HCT116 (cell line): ENCODE measurements at regions not wholly inside any gene's neighbourhood (a gene's known extent, or its start where the extent isn't known, plus 50 kb on each side); places are given as distances from the start of the nearest gene placed in this dataset.

Experiments used
- ATAC-seq: fragments of 200-7000 bp; cut with Tn5 transposase; 2 replicates; pipeline ENCODE4 v1.9.1; 2020; ENCODE audit warnings: mild to moderate bottlenecking, moderate library complexity
- BruUV-seq: library from RNA; stranded (reverse); fragments of 400-500 nt; replicated peaks from 2 replicates; lab custom pipeline; 2021; lab: Mats Ljungman, UMichigan
- CTCF ChIA-PET: fragments of 300-600 bp; sonication (Branson Sonifier 250); formaldehyde crosslinking; loops from one replicate; lab custom pipeline; 2021; ENCODE audit warnings: antibody characterized with exemption; lab: Charles Lee
- POLR2A ChIA-PET: fragments of 300-600, 350-600 bp; sonication (Branson Sonifier 250); formaldehyde crosslinking; loops from one replicate; lab custom pipeline; 2021; ENCODE audit warnings: antibody characterized with exemption; lab: Charles Lee
- RAD21 ChIA-PET, 2 experiments: fragments of 300-600 bp; sonication (Branson Sonifier 250); formaldehyde crosslinking; loops; one replicate each; lab custom pipeline; 2023; ENCODE audit warnings: low total read pairs in 2 of 2; ENCODE audit not compliant: uncharacterized antibody in 2 of 2, unreplicated experiment in 2 of 2, low non-redundant PET in 1 of 2; lab: Charles Lee
- DNase-seq: peaks from one replicate; pipeline ENCODE4 v3.0.0-alpha.2; 2010; ENCODE audit warnings: low read depth, low spot score
- H2AFZ ChIP-seq: fragments of 200-600 bp; shearing (Covaris generic), sonication (generic); 2 replicates; pipeline ENCODE4 v1.6.1; 2017; ENCODE audit warnings: low read depth, mixed run types, mixed read lengths, antibody characterized with exemption, low read length; ENCODE audit not compliant: poor library complexity, severe bottlenecking
- H3K27ac ChIP-seq: 2 replicates; pipeline ENCODE4 v1.5.1; 2012; ENCODE audit warnings: low read depth, low read length
- H3K27me3 ChIP-seq: fragments of 200-600 bp; sonication (generic); 2 replicates; pipeline ENCODE4 v1.6.1; 2016; ENCODE audit warnings: mixed run types, low read length, mixed read lengths; ENCODE audit not compliant: insufficient read depth
- H3K36me3 ChIP-seq, 2 experiments: fragments of 200-500 bp in 1 of 2; fragments of 200-600 bp in 1 of 2; sonication (Bioruptor generic) in 1 of 2; sonication (generic) in 1 of 2; 2 replicates each; pipeline versions ENCODE4 v1.5.1 to v1.6.1; 2014 to 2016; ENCODE audit warnings: low read length in 2 of 2, inconsistent platforms in 1 of 2, mixed read lengths in 1 of 2, mixed run types in 1 of 2; ENCODE audit not compliant: insufficient read depth in 2 of 2, control insufficient read depth in 1 of 2
- H3K4me1 ChIP-seq, 2 experiments: fragments of 200-600 bp in 1 of 2; sonication (generic) in 1 of 2; 2 replicates each; pipeline versions ENCODE4 v1.5.1 to v1.6.1; 2012 to 2017; ENCODE audit warnings: low read length in 2 of 2, inconsistent platforms in 1 of 2, mild to moderate bottlenecking in 1 of 2, mixed read lengths in 1 of 2, mixed run types in 1 of 2, moderate library complexity in 1 of 2; ENCODE audit not compliant: insufficient read depth in 2 of 2, control insufficient read depth in 1 of 2
- H3K4me2 ChIP-seq: fragments of 200-600 bp; sonication (generic); 2 replicates; pipeline ENCODE4 v1.6.1; 2017; ENCODE audit warnings: mixed run types, low read length, mixed read lengths
- H3K4me3 ChIP-seq, 2 experiments: fragments of 200-600 bp in 1 of 2; sonication (generic) in 1 of 2; replicated peaks in 1 of 2; 2 replicates each; pipeline ENCODE4 v1.5.1; 2011 to 2016; ENCODE audit warnings: low read length in 2 of 2, control low read depth in 1 of 2, low read depth in 1 of 2, mild to moderate bottlenecking in 1 of 2, mixed read lengths in 1 of 2, mixed run types in 1 of 2
- H3K79me2 ChIP-seq: fragments of 200-600 bp; sonication (generic); 2 replicates; pipeline ENCODE4 v1.6.1; 2017; ENCODE audit warnings: mild to moderate bottlenecking, mixed run types, low read length, moderate library complexity, mixed read lengths; ENCODE audit not compliant: insufficient read depth
- H3K9ac ChIP-seq: fragments of 200-600 bp; sonication (generic); 2 replicates; pipeline ENCODE4 v1.6.1; 2016; ENCODE audit warnings: low read length, mixed read lengths
- H3K9me2 ChIP-seq: fragments of 200-600 bp; sonication (generic), shearing (Covaris generic); 2 replicates; pipeline ENCODE4 v1.6.1; 2017; ENCODE audit warnings: mixed run types, mild to moderate bottlenecking, moderate library complexity; ENCODE audit not compliant: insufficient read depth
- H3K9me3 ChIP-seq, 2 experiments: fragments of 200-500 bp in 1 of 2; fragments of 200-600 bp in 1 of 2; sonication (Bioruptor generic) in 1 of 2; sonication (generic) in 1 of 2; 2 replicates each; pipeline ENCODE4 v1.6.1; 2014 to 2017; ENCODE audit warnings: low read length in 2 of 2, mixed read lengths in 2 of 2, inconsistent platforms in 1 of 2, low read depth in 1 of 2, mild to moderate bottlenecking in 1 of 2, mixed run types in 1 of 2, moderate library complexity in 1 of 2; ENCODE audit not compliant: control insufficient read depth in 1 of 2, insufficient read depth in 1 of 2
- H4K20me1 ChIP-seq: fragments of 200-600 bp; sonication (generic), shearing (Covaris generic); 2 replicates; pipeline ENCODE4 v1.6.1; 2017; ENCODE audit warnings: mixed run types, mild to moderate bottlenecking, moderate library complexity; ENCODE audit not compliant: insufficient read depth
- CBX3 ChIP-seq: IDR thresholded peaks from 2 replicates; pipeline ENCODE4 v1.6.1; 2012; ENCODE audit warnings: low read depth
- CEBPB ChIP-seq: IDR thresholded peaks from 2 replicates; pipeline ENCODE4 v1.6.1; 2012; ENCODE audit warnings: low read depth
- ELF1 ChIP-seq: IDR thresholded peaks from 2 replicates; pipeline ENCODE4 v1.6.1; 2012; ENCODE audit warnings: low read depth, borderline replicate concordance
- EZH2 ChIP-seq: fragments of 200-600 bp; sonication (generic); IDR thresholded peaks from 2 replicates; pipeline ENCODE4 v1.6.1; 2017; ENCODE audit warnings: antibody characterized with exemption, mixed run types
- POLR2A ChIP-seq: IDR thresholded peaks from 2 replicates; pipeline ENCODE4 v1.7.0; 2011; ENCODE audit warnings: borderline replicate concordance; ENCODE audit not compliant: insufficient read depth, insufficient read length; ENCODE audit errors: extremely low read depth
- POLR2AphosphoS5 ChIP-seq: IDR thresholded peaks from 2 replicates; pipeline ENCODE4 v1.6.1; 2011; ENCODE audit warnings: mild to moderate bottlenecking, low read depth, low read length, moderate library complexity
- RAD21 ChIP-seq: IDR thresholded peaks from 2 replicates; pipeline ENCODE4 v1.6.1; 2012; ENCODE audit warnings: low read depth, mild to moderate bottlenecking
- REST ChIP-seq: IDR thresholded peaks from 2 replicates; pipeline ENCODE4 v1.6.1; 2012; ENCODE audit warnings: low read depth
- SIN3A ChIP-seq: IDR thresholded peaks from 2 replicates; pipeline ENCODE4 v1.6.1; 2012; ENCODE audit warnings: low read depth
- SRF ChIP-seq: IDR thresholded peaks from 2 replicates; pipeline ENCODE4 v1.6.1; 2012; ENCODE audit warnings: low read depth
- TCF7L2 ChIP-seq: IDR thresholded peaks from 2 replicates; pipeline ENCODE4 v1.7.0; 2011; ENCODE audit warnings: borderline replicate concordance, inconsistent platforms; ENCODE audit not compliant: insufficient read depth, insufficient read length; ENCODE audit errors: extremely low read depth
- YY1 ChIP-seq: IDR thresholded peaks from 2 replicates; pipeline ENCODE4 v1.6.1; 2011; ENCODE audit warnings: low read length, low read depth, moderate library complexity, mild to moderate bottlenecking; ENCODE audit not compliant: insufficient replicate concordance; ENCODE audit errors: extremely low read depth
- ZNF274 ChIP-seq: fragments of 200-500 bp; sonication (Bioruptor generic); IDR thresholded peaks from 2 replicates; pipeline ENCODE4 v1.6.1; 2014; ENCODE audit warnings: mild to moderate bottlenecking, low read depth, low read length, inconsistent platforms
- intact Hi-C: fragments of 100-400 bp; cut with micrococcal nuclease; formaldehyde crosslinking; loops from 2 replicates; pipeline ENCODE4 v1.10.0; 2022
- TF ChIP-seq, protein P1 (sequence below): IDR thresholded peaks from 2 replicates; pipeline ENCODE4 v1.6.1; 2011; ENCODE audit warnings: mild to moderate bottlenecking, low read length, moderate library complexity; ENCODE audit not compliant: insufficient replicate concordance; ENCODE audit errors: extremely low read depth
- TF ChIP-seq, protein P2 (sequence below): IDR thresholded peaks from 2 replicates; pipeline ENCODE4 v1.6.1; 2012
- TF ChIP-seq, protein P3 (sequence below): IDR thresholded peaks from 2 replicates; pipeline ENCODE4 v1.6.1; 2012
- TF ChIP-seq, protein P4 (sequence below), 3 experiments: fragments of 200-600 bp in 1 of 3; sonication (generic) in 1 of 3; IDR thresholded peaks in 2 of 3; conservative IDR thresholded peaks in 1 of 3; 2 replicates each; pipeline ENCODE4 v1.5.1; 2012 to 2017; ENCODE audit warnings: low read depth in 2 of 3, low read length in 2 of 3, antibody characterized with exemption in 1 of 3, borderline replicate concordance in 1 of 3, control low read depth in 1 of 3, mild to moderate bottlenecking in 1 of 3, mixed read lengths in 1 of 3, mixed run types in 1 of 3, moderate library complexity in 1 of 3; ENCODE audit not compliant: insufficient read depth in 1 of 3

DNA sequence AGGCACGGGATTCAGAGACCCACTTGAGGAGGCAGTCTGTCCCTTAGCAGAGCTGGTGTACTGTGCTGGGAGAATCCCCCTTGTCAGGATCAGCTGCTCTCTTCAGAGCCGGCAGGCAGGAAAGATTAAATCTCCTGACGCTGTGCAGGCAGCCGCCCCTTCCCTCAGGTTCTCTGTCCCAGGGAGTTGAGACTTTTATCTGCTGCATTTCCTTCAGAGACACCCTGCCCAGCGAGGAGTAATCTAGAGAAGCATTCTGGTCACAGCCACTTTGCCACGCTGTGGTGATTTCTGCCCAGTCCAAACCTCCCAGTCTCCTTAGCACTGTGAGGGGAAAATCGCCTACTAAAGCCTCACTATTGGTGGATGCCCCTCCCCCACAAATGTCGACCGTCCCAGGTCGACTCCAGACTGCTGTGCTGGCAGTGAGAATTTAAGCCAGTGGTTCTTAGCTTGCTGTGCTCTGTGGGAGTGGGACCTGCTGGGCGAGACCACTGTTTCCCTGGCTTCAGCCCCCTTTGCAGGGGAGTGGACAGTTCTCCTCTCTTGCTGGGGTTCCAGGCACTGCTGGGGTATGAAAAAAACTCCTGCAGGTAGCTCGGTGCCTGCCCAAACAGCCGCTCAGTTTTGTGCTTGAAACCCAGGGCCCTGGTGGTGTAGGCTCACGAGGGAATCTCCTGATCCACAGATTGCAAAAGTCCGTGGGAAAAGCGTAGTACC lies 265.4 kb downstream of the ZWINT start:
- Histone ChIP-seq H3K4me2 (no peak overlapping the region), H3K27ac (no peak overlapping the region)
- no TSS peak for BruUV-seq

More for the DNA sequence above, 265.4 kb downstream of the ZWINT start:
- Histone ChIP-seq H3K79me2 (no peaks in the 10 kb centered on the region), H3K9me2 (no peaks in the 10 kb centered on the region), H3K4me3 (no peak overlapping the region), H3K36me3 (no peaks in the 10 kb centered on the region), H3K27me3 (no peaks in the 10 kb centered on the region), H3K9ac (no peak overlapping the region), H3K4me1 (no peaks in the 10 kb centered on the region), H4K20me1 (no peaks in the 10 kb centered on the region), H3K9me3 (peaks cover 7 to 10% of the 10 kb centered on the region in 2 experiments; a peak in 2 of 4 replicates), H2AFZ (no peak overlapping the region)
- POLR2A ChIA-PET, result no interaction called here
- CTCF ChIA-PET, result no interaction called here
- ATAC-seq (no peak), DNase-seq (no peak)
- intact Hi-C loops, result no loop called here
- RAD21 ChIA-PET, result no interaction called here
- TF ChIP-seq, protein P1, sequence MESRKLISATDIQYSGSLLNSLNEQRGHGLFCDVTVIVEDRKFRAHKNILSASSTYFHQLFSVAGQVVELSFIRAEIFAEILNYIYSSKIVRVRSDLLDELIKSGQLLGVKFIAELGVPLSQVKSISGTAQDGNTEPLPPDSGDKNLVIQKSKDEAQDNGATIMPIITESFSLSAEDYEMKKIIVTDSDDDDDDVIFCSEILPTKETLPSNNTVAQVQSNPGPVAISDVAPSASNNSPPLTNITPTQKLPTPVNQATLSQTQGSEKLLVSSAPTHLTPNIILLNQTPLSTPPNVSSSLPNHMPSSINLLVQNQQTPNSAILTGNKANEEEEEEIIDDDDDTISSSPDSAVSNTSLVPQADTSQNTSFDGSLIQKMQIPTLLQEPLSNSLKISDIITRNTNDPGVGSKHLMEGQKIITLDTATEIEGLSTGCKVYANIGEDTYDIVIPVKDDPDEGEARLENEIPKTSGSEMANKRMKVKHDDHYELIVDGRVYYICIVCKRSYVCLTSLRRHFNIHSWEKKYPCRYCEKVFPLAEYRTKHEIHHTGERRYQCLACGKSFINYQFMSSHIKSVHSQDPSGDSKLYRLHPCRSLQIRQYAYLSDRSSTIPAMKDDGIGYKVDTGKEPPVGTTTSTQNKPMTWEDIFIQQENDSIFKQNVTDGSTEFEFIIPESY, result no peak
- TF ChIP-seq CBX3 (no peak), EZH2 (no peak), TCF7L2 (no peak), SRF (no peak), POLR2AphosphoS5 (no peak), SIN3A (no peak), CEBPB (no peak), RAD21 (no peak), ZNF274 (no peak), POLR2A (no peak), YY1 (no peak), ELF1 (no peak), REST (no peak)
- TF ChIP-seq, protein P2, sequence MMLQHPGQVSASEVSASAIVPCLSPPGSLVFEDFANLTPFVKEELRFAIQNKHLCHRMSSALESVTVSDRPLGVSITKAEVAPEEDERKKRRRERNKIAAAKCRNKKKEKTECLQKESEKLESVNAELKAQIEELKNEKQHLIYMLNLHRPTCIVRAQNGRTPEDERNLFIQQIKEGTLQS, result no peak
- TF ChIP-seq, protein P3, sequence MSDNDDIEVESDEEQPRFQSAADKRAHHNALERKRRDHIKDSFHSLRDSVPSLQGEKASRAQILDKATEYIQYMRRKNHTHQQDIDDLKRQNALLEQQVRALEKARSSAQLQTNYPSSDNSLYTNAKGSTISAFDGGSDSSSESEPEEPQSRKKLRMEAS, result no peak
- TF ChIP-seq, protein P4, sequence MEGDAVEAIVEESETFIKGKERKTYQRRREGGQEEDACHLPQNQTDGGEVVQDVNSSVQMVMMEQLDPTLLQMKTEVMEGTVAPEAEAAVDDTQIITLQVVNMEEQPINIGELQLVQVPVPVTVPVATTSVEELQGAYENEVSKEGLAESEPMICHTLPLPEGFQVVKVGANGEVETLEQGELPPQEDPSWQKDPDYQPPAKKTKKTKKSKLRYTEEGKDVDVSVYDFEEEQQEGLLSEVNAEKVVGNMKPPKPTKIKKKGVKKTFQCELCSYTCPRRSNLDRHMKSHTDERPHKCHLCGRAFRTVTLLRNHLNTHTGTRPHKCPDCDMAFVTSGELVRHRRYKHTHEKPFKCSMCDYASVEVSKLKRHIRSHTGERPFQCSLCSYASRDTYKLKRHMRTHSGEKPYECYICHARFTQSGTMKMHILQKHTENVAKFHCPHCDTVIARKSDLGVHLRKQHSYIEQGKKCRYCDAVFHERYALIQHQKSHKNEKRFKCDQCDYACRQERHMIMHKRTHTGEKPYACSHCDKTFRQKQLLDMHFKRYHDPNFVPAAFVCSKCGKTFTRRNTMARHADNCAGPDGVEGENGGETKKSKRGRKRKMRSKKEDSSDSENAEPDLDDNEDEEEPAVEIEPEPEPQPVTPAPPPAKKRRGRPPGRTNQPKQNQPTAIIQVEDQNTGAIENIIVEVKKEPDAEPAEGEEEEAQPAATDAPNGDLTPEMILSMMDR (IDR thresholded peaks at IDR 0.05 in 2 of 3, conservative IDR thresholded peaks at IDR 0.05 in 1 of 3; ENCODE audit: borderline replicate concordance in 1 of 3, insufficient read depth in 1 of 3, low read depth in 2 of 3, low read length in 2 of 3), result no peak
